ENCODE measurements at regions not wholly inside any gene's neighbourhood (a gene's known extent, or its start where the extent isn't known, plus 50 kb on each side); places are given as distances from the start of the nearest gene placed in this dataset.

DNA sequence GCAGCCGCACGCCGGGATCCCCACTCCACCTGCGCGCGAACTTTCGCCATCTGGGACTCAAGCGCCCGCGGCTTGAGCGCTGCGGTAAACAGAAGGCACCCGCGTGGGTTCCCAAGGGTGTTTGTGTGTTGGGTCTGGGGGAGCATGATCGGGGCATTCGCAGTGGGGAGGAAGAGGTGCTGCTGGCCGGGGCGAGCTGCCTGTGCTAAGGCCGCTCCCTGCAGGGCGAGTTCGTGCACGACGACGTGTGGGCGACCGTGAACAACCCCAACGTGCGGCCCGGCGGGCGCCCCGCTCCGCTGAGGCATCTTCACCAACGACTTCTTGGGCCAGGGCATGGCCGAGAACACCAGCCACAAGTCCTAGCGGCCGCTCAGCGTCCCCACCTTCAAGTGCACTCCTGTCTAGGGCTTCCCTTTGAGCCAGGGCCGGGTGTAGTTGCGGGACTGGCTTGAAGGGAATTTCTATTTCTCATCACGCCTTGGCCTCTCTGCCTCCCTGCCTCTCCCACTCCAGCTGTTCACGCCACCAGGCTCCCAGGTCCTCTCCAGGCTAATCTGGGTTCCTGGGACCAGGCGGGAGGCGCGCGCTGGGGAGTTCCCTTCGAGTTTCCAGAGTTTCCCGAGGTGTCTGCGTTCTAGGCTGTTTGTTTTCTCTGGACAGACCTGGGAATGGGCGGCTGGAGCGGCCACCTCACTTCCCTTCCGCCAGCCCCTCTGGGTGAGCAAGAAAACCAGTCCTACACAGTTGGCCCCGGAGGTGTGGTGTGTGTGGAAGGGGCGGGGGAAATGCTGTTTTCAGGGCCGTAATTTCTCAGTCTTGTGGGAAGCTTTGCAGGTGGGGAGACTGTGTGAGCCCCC is 417.8 kb upstream of the TMTC1 start:
- TF ChIP-seq, protein P1, sequence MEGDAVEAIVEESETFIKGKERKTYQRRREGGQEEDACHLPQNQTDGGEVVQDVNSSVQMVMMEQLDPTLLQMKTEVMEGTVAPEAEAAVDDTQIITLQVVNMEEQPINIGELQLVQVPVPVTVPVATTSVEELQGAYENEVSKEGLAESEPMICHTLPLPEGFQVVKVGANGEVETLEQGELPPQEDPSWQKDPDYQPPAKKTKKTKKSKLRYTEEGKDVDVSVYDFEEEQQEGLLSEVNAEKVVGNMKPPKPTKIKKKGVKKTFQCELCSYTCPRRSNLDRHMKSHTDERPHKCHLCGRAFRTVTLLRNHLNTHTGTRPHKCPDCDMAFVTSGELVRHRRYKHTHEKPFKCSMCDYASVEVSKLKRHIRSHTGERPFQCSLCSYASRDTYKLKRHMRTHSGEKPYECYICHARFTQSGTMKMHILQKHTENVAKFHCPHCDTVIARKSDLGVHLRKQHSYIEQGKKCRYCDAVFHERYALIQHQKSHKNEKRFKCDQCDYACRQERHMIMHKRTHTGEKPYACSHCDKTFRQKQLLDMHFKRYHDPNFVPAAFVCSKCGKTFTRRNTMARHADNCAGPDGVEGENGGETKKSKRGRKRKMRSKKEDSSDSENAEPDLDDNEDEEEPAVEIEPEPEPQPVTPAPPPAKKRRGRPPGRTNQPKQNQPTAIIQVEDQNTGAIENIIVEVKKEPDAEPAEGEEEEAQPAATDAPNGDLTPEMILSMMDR (IDR thresholded peaks at IDR 0.05), result no peak
- TF ChIP-seq POLR2AphosphoS5 (IDR thresholded peaks at IDR 0.05), result no peak
- no peak for TF ChIP-seq POLR2A (IDR thresholded peaks at IDR 0.05)
- Histone ChIP-seq H3K9me3 (no peaks in the 10 kb centered on the region), H3K4me1 (no peaks in the 10 kb centered on the region), H3K27me3 (peaks cover 0 to 10% of the 10 kb centered on the region in 2 donors), H3K36me3 (no peaks in the 10 kb centered on the region), H3K27ac (no peak overlapping the region), H3K4me3 (peak overlapping the region; percentile 22 to 64 (median 43))
- intact Hi-C loops (cut with DNase I; ENCODE audit: low total_unique reads), result no loop called here
- no peak for DNase-seq (ENCODE audit: low spot score in 2 of 2)

DNA sequence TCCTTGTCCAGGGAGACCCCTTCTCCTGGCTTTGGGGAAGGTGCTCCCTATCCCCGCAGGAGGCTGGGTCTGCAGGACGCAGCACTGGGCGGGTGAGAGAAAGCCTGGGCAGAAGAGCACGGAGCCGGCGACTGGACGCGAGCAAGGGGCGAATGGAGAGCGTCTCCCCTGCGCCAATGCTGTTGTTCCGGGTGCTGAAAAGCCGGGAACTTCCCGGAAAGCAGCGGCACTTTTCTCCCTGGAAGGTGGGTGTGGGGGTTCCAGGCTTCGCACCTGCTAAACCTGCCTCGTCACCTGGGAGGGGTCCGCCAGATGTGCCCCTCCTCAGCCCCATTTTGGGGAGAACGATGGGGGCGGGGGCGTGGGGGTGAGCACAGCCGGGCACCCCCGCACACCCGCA is 417.1 kb upstream of the TMTC1 start:
- H3K27me3 ChIP-seq, result peaks cover 0 to 10% of the 10 kb centered on the region in 2 donors
- no peaks in the 10 kb centered on the region for H3K9me3 ChIP-seq
- no peak for DNase-seq (ENCODE audit: low spot score in 2 of 2)
- peak overlapping the region; percentile 22 to 64 (median 43) for H3K4me3 ChIP-seq
- TF ChIP-seq, protein P1 (IDR thresholded peaks at IDR 0.05), result no peak
- TF ChIP-seq POLR2A (IDR thresholded peaks at IDR 0.05) (no peak), POLR2AphosphoS5 (IDR thresholded peaks at IDR 0.05) (no peak)
- H3K27ac ChIP-seq, result no peak overlapping the region
- intact Hi-C loops (cut with DNase I; ENCODE audit: low total_unique reads), result no loop called here
- H3K36me3 ChIP-seq, result no peaks in the 10 kb centered on the region
- no peaks in the 10 kb centered on the region for H3K4me1 ChIP-seq

DNA sequence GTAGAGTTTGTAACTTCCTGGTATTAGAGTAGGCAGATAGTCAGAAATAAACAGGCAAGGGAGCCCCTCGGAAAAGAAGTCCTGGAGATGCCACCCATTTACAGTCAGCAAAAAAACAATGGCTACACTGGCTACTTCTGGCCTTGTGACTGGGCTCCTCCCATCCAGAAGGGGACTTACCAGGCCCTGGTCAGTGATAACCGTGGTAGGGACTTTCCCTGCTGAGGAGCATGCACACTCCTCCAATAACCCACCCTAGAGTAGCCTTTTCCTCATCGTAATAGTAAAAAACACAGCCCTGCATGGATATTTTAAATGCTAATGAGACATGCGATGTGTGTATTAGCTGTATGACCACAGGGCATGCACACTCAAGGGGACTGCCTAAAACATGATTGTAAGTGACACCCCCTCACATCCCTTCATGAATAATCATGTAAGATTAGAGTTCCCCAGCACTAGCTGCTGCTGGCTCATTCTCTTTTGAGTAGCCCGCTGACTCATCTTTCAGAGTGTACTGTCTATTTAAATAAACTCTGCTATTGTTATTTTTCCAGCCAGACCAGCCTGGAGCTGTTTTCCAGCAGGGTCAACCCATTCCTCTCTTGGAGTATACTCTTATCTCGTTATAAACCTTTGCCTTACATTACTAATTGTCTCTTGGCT is 413.8 kb upstream of the TMTC1 start:
- Histone ChIP-seq H3K36me3 (no peaks in the 10 kb centered on the region), H3K9me3 (no peaks in the 10 kb centered on the region), H3K27me3 (peaks cover 0 to 10% of the 10 kb centered on the region in 2 donors), H3K4me1 (no peaks in the 10 kb centered on the region), H3K27ac (no peak overlapping the region), H3K4me3 (no peak overlapping the region)
- no peak for DNase-seq (ENCODE audit: low spot score in 2 of 2)
- intact Hi-C loops (cut with DNase I; ENCODE audit: low total_unique reads), result no loop called here
- TF ChIP-seq POLR2A (IDR thresholded peaks at IDR 0.05), result no peak
- TF ChIP-seq, protein P1 (IDR thresholded peaks at IDR 0.05), result no peak
- no peak for TF ChIP-seq POLR2AphosphoS5 (IDR thresholded peaks at IDR 0.05)

DNA sequence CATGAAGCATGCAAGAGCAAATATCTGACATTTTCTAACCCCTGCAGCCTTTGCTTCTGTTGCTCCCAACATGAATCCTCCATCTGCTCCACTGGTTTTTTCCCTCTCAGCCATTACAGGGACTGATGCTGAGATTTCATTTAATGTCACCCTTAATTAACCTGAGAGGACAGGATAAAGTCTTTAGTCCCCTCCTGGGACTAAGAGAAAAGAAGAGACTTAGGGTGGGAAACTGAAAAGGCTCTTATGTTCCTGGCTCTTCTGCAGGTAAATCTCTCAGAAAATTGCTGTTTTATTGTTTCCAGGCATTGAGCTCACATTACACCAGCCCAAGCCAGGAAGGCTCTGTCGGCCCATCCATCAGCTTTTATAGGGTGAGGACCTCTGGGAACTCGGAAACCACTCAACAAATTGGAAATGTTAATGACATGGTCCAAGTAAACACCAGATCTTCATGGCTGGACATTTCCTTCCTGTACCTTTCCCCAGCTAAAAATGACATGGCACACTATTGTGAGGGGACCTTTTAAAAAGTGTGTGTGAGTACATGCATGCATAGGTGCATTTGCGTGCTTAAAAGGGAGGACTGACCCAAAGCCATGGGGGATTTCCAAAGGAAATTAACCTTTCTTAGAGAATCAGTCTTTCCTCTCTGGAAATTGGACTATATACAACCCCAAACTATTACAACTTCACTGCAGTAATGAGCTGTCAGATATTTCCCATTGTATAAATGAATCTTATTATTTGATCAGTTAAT is 408.1 kb upstream of the TMTC1 start:
- TF ChIP-seq POLR2AphosphoS5 (IDR thresholded peaks at IDR 0.05) (no peak), POLR2A (IDR thresholded peaks at IDR 0.05) (no peak)
- TF ChIP-seq, protein P1 (IDR thresholded peaks at IDR 0.05), result no peak
- H3K27me3 ChIP-seq, result no peaks in the 10 kb centered on the region
- H3K36me3 ChIP-seq, result no peaks in the 10 kb centered on the region
- no peak for DNase-seq (ENCODE audit: low spot score in 2 of 2)
- H3K27ac ChIP-seq, result no peak overlapping the region
- H3K9me3 ChIP-seq, result no peaks in the 10 kb centered on the region
- intact Hi-C loops (cut with DNase I; ENCODE audit: low total_unique reads), result no loop called here
- H3K4me1 ChIP-seq, result no peaks in the 10 kb centered on the region
- no peak overlapping the region for H3K4me3 ChIP-seq

Measured in breast epithelium (tissue), 4 donors.